Caco-2 (cell line): ENCODE measurements at regions not wholly inside any gene's neighbourhood (a gene's known extent, or its start where the extent isn't known, plus 50 kb on each side); places are given as distances from the start of the nearest gene placed in this dataset.
"Not testable (repeated sequence)": the region's sequence is repeated elsewhere in the genome, so short reads cannot be mapped to it uniquely, and the experiment has no call there.

Source experiments
- BruUV-seq: library from RNA; stranded (reverse); fragments of 400-500 nt; replicated peaks from 2 replicates; lab custom pipeline; 2021; lab: Mats Ljungman, UMichigan
- CTCF ChIA-PET: fragments of 300-600 bp; sonication (Branson Sonifier 250); formaldehyde crosslinking; loops from one replicate; lab custom pipeline; 2022; ENCODE audit warnings: antibody characterized with exemption; lab: Charles Lee
- POLR2A ChIA-PET: fragments of 300-600 bp; sonication (Branson Sonifier 250); formaldehyde crosslinking; loops from one replicate; lab custom pipeline; 2022; ENCODE audit warnings: antibody characterized with exemption; lab: Charles Lee
- DNase-seq, 2 experiments: peaks; one replicate each; pipeline versions ENCODE4 v3.0.0 to v3.0.0-alpha.2; 2020 to 2022
- H3K27me3 ChIP-seq: replicated peaks from 2 replicates; pipeline ENCODE4 v1.6.0; 2011; ENCODE audit warnings: low read length; ENCODE audit not compliant: control insufficient read depth, insufficient read depth
- H3K36me3 ChIP-seq: 2 replicates; pipeline ENCODE4 v1.5.1; 2011; ENCODE audit warnings: low read length; ENCODE audit not compliant: control insufficient read depth, insufficient read depth
- H3K4me1 ChIP-seq: fragments of 250-450 bp; sonication (Bioruptor Pico); 2 replicates; pipeline ENCODE4 v1.5.1; 2020; ENCODE audit warnings: mild to moderate bottlenecking
- H3K4me3 ChIP-seq: 2 replicates; pipeline ENCODE4 v1.5.1; 2011; ENCODE audit warnings: low read depth, mild to moderate bottlenecking, control low read depth, low read length
- H3K9me3 ChIP-seq: fragments of 250-450 bp; sonication (Bioruptor Pico); 2 replicates; pipeline ENCODE4 v1.5.1; 2020; ENCODE audit warnings: mild to moderate bottlenecking, moderate library complexity
- H3K27ac Mint-ChIP-seq: one replicate; pipeline ENCODE4 v1.8.0; 2022; ENCODE audit warnings: mixed read lengths; ENCODE audit not compliant: unreplicated experiment
- H3K27me3 Mint-ChIP-seq: one replicate; pipeline ENCODE4 v1.8.0; 2022; ENCODE audit warnings: mixed read lengths; ENCODE audit not compliant: insufficient read depth, unreplicated experiment
- H3K36me3 Mint-ChIP-seq: one replicate; pipeline ENCODE4 v1.8.0; 2022; ENCODE audit warnings: mild to moderate bottlenecking, mixed read lengths; ENCODE audit not compliant: insufficient read depth, unreplicated experiment
- H3K4me1 Mint-ChIP-seq: one replicate; pipeline ENCODE4 v1.8.0; 2022; ENCODE audit warnings: low read depth, mixed read lengths; ENCODE audit not compliant: unreplicated experiment
- H3K4me3 Mint-ChIP-seq: one replicate; pipeline ENCODE4 v1.8.0; 2022; ENCODE audit warnings: mild to moderate bottlenecking, moderate library complexity, mixed read lengths; ENCODE audit not compliant: unreplicated experiment
- H3K9me3 Mint-ChIP-seq: one replicate; pipeline ENCODE4 v1.8.0; 2022; ENCODE audit warnings: mixed read lengths; ENCODE audit not compliant: unreplicated experiment
- intact Hi-C: fragments of 100-400 bp; cut with micrococcal nuclease; formaldehyde crosslinking; loops from one replicate; pipeline ENCODE4 v1.10.0; 2022; ENCODE audit not compliant: unreplicated experiment
- TF ChIP-seq, protein P1 (sequence below), 2 experiments: fragments of 200-600 bp in 1 of 2; IDR thresholded peaks; 1 replicate in 1 of 2; 2 replicates in 1 of 2; pipeline versions ENCODE4 v1.5.1 to v1.8.0; 2011 to 2022; ENCODE audit warnings: antibody characterized with exemption in 1 of 2, control low read depth in 1 of 2, inconsistent platforms in 1 of 2, low read depth in 1 of 2, low read length in 1 of 2, mild to moderate bottlenecking in 1 of 2, moderate library complexity in 1 of 2; ENCODE audit not compliant: insufficient read depth in 1 of 2, severe bottlenecking in 1 of 2, unreplicated experiment in 1 of 2

DNA sequence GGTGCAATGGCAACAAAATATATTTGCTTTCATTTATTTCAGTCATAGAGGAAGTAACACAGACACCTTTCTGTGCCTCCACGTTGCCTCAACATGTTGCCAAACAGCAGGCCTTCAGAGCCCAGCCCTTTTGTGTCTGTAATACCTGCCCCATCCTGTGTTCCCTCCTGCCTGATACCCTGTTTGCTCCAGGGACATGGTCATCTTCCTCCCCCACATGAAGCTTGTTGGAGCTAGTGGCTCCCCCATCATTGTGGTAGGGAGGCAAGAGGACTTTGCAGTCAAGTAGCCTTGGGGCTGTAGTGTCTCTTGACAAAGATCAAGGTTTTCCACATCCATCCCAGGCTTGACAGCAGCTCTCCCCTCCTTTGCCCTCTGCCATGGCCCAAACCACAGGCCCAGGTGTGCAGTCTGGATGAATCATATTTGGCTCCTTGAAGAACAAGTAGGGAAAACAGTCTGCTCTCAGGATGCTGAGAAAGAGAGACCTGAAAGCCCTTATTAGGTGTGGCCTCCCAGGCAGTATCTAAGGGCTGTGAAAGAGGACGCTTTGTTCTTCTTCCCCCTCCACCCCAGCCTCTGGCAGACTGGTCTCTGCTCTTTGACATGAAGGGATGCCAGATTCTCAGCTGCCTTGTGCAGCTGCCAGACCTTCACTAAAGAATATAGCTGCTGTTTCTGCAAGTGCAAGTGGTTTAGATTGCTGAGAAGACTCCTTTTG, 329.0 kb downstream of the C12orf75 start:
- TF ChIP-seq, protein P1, sequence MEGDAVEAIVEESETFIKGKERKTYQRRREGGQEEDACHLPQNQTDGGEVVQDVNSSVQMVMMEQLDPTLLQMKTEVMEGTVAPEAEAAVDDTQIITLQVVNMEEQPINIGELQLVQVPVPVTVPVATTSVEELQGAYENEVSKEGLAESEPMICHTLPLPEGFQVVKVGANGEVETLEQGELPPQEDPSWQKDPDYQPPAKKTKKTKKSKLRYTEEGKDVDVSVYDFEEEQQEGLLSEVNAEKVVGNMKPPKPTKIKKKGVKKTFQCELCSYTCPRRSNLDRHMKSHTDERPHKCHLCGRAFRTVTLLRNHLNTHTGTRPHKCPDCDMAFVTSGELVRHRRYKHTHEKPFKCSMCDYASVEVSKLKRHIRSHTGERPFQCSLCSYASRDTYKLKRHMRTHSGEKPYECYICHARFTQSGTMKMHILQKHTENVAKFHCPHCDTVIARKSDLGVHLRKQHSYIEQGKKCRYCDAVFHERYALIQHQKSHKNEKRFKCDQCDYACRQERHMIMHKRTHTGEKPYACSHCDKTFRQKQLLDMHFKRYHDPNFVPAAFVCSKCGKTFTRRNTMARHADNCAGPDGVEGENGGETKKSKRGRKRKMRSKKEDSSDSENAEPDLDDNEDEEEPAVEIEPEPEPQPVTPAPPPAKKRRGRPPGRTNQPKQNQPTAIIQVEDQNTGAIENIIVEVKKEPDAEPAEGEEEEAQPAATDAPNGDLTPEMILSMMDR (IDR thresholded peaks at IDR 0.05; ENCODE audit: insufficient read depth in 1 of 2, low read depth in 1 of 2, low read length in 1 of 2, severe bottlenecking in 1 of 2, unreplicated experiment in 1 of 2) = no peak
- ChIA-PET POLR2A (no interaction called here), CTCF (no interaction called here)
- Mint-ChIP-seq H3K27me3 (no peaks in the 10 kb centered on the region), H3K4me1 (no peaks in the 10 kb centered on the region), H3K4me3 (no peak overlapping the region), H3K27ac (no peak overlapping the region), H3K36me3 (no peaks in the 10 kb centered on the region), H3K9me3 (no peaks in the 10 kb centered on the region)
- Histone ChIP-seq H3K27me3 (no peaks in the 10 kb centered on the region), H3K36me3 (no peaks in the 10 kb centered on the region), H3K9me3 (no peaks in the 10 kb centered on the region), H3K4me3 (no peak overlapping the region), H3K4me1 (no peaks in the 10 kb centered on the region)
- intact Hi-C loops = no loop called here
- no peak for DNase-seq
- no TSS peak for BruUV-seq

- H3K4me3 Mint-ChIP-seq, H3K9me3 ChIP-seq, H3K27me3 Mint-ChIP-seq, H3K36me3 ChIP-seq, BruUV-seq, H3K27me3 ChIP-seq, H3K27ac Mint-ChIP-seq, CTCF ChIA-PET, DNase-seq, H3K4me1 ChIP-seq, intact Hi-C loops, H3K36me3 Mint-ChIP-seq, POLR2A ChIA-PET, H3K4me1 Mint-ChIP-seq, H3K4me3 ChIP-seq: not testable (repeated sequence)
- H3K9me3 Mint-ChIP-seq = peaks cover 17% of the 10 kb centered on the region
These were observed 334.3 kb downstream of the C12orf75 start for GRCh38 chr12:105664765-105665164.

- ChIA-PET CTCF (no interaction called here), POLR2A (no interaction called here)
- no TSS peak for BruUV-seq
These were observed 334.9 kb downstream of the C12orf75 start for GRCh38 chr12:105665366-105665765.

More at GRCh38 chr12:105665366-105665765, 334.9 kb downstream of the C12orf75 start:
- DNase-seq = no peak
- no peak overlapping the region for H3K4me3 ChIP-seq
- H3K36me3 ChIP-seq = no peaks in the 10 kb centered on the region
- H3K9me3 Mint-ChIP-seq = peaks cover 17% of the 10 kb centered on the region
- H3K9me3 ChIP-seq = no peaks in the 10 kb centered on the region
- H3K4me1 ChIP-seq = no peaks in the 10 kb centered on the region
- peaks cover under 1% of the 10 kb centered on the region for H3K4me1 Mint-ChIP-seq
- H3K27me3 Mint-ChIP-seq = no peaks in the 10 kb centered on the region
- TF ChIP-seq, protein P1 (IDR thresholded peaks at IDR 0.05; ENCODE audit: insufficient read depth in 1 of 2, low read depth in 1 of 2, low read length in 1 of 2, severe bottlenecking in 1 of 2, unreplicated experiment in 1 of 2) = no peak
- no peaks in the 10 kb centered on the region for H3K36me3 Mint-ChIP-seq
- H3K27ac Mint-ChIP-seq = no peak overlapping the region
- intact Hi-C loops = no loop called here
- no peak overlapping the region for H3K4me3 Mint-ChIP-seq
- no peaks in the 10 kb centered on the region for H3K27me3 ChIP-seq
